ENCODE measurements at regions not wholly inside any gene's neighbourhood (a gene's known extent, or its start where the extent isn't known, plus 50 kb on each side); places are given as distances from the start of the nearest gene placed in this dataset.

GRCh38 chr4:89556601-89557305 lies 249.2 kb upstream of the GPRIN3 start:
- DNase-seq (ENCODE audit: extremely low read depth in 1 of 2, low read depth in 1 of 2): no peak

GRCh38 chr4:89551191-89551590 lies 243.6 kb upstream of the GPRIN3 start:
- no peak for DNase-seq (ENCODE audit: extremely low read depth in 1 of 2, low read depth in 1 of 2)

GRCh38 chr4:89549907-89550306 lies 242.3 kb upstream of the GPRIN3 start:
- no peak for DNase-seq (ENCODE audit: extremely low read depth in 1 of 2, low read depth in 1 of 2)

GRCh38 chr4:89545315-89545714 lies 237.7 kb upstream of the GPRIN3 start:
- no peak for DNase-seq (ENCODE audit: extremely low read depth in 1 of 2, low read depth in 1 of 2)

GRCh38 chr4:89541998-89542397 lies 234.4 kb upstream of the GPRIN3 start:
- DNase-seq (ENCODE audit: extremely low read depth in 1 of 2, low read depth in 1 of 2): no peak

GRCh38 chr4:89539797-89540711 lies 232.5 kb upstream of the GPRIN3 start:
- DNase-seq (ENCODE audit: extremely low read depth in 1 of 2, low read depth in 1 of 2): no peak

- DNase-seq (ENCODE audit: extremely low read depth in 1 of 2, low read depth in 1 of 2): no peak
Observed at GRCh38 chr4:89539374-89539773, 231.8 kb upstream of the GPRIN3 start.

- no peak for DNase-seq (ENCODE audit: extremely low read depth in 1 of 2, low read depth in 1 of 2)
Observed at GRCh38 chr4:89538886-89539285, 231.3 kb upstream of the GPRIN3 start.

GRCh38 chr4:89538171-89538570 lies 230.6 kb upstream of the GPRIN3 start:
- no peak for DNase-seq (ENCODE audit: extremely low read depth in 1 of 2, low read depth in 1 of 2)

GRCh38 chr4:89537281-89537680 lies 229.7 kb upstream of the GPRIN3 start:
- no peak for DNase-seq (ENCODE audit: extremely low read depth in 1 of 2, low read depth in 1 of 2)

GRCh38 chr4:89535251-89535650 lies 227.7 kb upstream of the GPRIN3 start:
- DNase-seq (ENCODE audit: extremely low read depth in 1 of 2, low read depth in 1 of 2): no peak

GRCh38 chr4:89534356-89534755 lies 226.8 kb upstream of the GPRIN3 start:
- DNase-seq (ENCODE audit: extremely low read depth in 1 of 2, low read depth in 1 of 2): no peak

GRCh38 chr4:89531932-89532640 lies 224.5 kb upstream of the GPRIN3 start:
- DNase-seq (ENCODE audit: extremely low read depth in 1 of 2, low read depth in 1 of 2): no peak

GRCh38 chr4:89528526-89529133 lies 221.0 kb upstream of the GPRIN3 start:
- no peak for DNase-seq (ENCODE audit: extremely low read depth in 1 of 2, low read depth in 1 of 2)

GRCh38 chr4:89521826-89522225 lies 214.2 kb upstream of the GPRIN3 start:
- no peak for DNase-seq (ENCODE audit: extremely low read depth in 1 of 2, low read depth in 1 of 2)

- no peak for DNase-seq (ENCODE audit: extremely low read depth in 1 of 2, low read depth in 1 of 2)
Observed at GRCh38 chr4:89519771-89520320, 212.2 kb upstream of the GPRIN3 start.

GRCh38 chr4:89518259-89518658 lies 210.7 kb upstream of the GPRIN3 start:
- no peak for DNase-seq (ENCODE audit: extremely low read depth in 1 of 2, low read depth in 1 of 2)

GRCh38 chr4:89514811-89515210 lies 207.2 kb upstream of the GPRIN3 start:
- DNase-seq (ENCODE audit: extremely low read depth in 1 of 2, low read depth in 1 of 2): no peak

- no peak for DNase-seq (ENCODE audit: extremely low read depth in 1 of 2, low read depth in 1 of 2)
Observed at GRCh38 chr4:89511776-89512175, 204.2 kb upstream of the GPRIN3 start.

- peak in 1 of 2 donors; percentile 9 for DNase-seq (ENCODE audit: extremely low read depth in 1 of 2, low read depth in 1 of 2)
Observed at GRCh38 chr4:89509708-89510281, 202.2 kb upstream of the GPRIN3 start.
